Astrocyte of the cerebellum (primary cell): ENCODE measurements at regions not wholly inside any gene's neighbourhood (a gene's known extent, or its start where the extent isn't known, plus 50 kb on each side); places are given as distances from the start of the nearest gene placed in this dataset.

Experiments used
- DNase-seq: peaks from one replicate; pipeline ENCODE4 v3.0.0-alpha.2; 2011; ENCODE audit warnings: low read depth
- H3K4me3 ChIP-seq: 2 replicates; pipeline ENCODE4 v1.5.1; 2011; ENCODE audit warnings: mild to moderate bottlenecking, low read depth, low read length, moderate library complexity
- in situ Hi-C: cut with HindIII; loops from 2 replicates; pipeline ENCODE4 v1.10.0; 2017; ENCODE audit warnings: low sequenced_read_pairs
- TF ChIP-seq, protein P1 (sequence below): IDR thresholded peaks from 2 replicates; pipeline ENCODE4 v1.5.1; 2012; ENCODE audit warnings: low read length, low read depth, moderate library complexity, mild to moderate bottlenecking; ENCODE audit errors: missing control alignments

GRCh38 chr10:43943818-43944360, 295.2 kb upstream of the ZNF32 start:
- DNase-seq, result no peak
- in situ Hi-C loops, result loop anchor here (5.0 kb wide), 1 partner anchor 37 kb away; no protein-coding TSS in a partner anchor
- no peak overlapping the region for H3K4me3 ChIP-seq
- TF ChIP-seq, protein P1, sequence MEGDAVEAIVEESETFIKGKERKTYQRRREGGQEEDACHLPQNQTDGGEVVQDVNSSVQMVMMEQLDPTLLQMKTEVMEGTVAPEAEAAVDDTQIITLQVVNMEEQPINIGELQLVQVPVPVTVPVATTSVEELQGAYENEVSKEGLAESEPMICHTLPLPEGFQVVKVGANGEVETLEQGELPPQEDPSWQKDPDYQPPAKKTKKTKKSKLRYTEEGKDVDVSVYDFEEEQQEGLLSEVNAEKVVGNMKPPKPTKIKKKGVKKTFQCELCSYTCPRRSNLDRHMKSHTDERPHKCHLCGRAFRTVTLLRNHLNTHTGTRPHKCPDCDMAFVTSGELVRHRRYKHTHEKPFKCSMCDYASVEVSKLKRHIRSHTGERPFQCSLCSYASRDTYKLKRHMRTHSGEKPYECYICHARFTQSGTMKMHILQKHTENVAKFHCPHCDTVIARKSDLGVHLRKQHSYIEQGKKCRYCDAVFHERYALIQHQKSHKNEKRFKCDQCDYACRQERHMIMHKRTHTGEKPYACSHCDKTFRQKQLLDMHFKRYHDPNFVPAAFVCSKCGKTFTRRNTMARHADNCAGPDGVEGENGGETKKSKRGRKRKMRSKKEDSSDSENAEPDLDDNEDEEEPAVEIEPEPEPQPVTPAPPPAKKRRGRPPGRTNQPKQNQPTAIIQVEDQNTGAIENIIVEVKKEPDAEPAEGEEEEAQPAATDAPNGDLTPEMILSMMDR, result no peak

DNA sequence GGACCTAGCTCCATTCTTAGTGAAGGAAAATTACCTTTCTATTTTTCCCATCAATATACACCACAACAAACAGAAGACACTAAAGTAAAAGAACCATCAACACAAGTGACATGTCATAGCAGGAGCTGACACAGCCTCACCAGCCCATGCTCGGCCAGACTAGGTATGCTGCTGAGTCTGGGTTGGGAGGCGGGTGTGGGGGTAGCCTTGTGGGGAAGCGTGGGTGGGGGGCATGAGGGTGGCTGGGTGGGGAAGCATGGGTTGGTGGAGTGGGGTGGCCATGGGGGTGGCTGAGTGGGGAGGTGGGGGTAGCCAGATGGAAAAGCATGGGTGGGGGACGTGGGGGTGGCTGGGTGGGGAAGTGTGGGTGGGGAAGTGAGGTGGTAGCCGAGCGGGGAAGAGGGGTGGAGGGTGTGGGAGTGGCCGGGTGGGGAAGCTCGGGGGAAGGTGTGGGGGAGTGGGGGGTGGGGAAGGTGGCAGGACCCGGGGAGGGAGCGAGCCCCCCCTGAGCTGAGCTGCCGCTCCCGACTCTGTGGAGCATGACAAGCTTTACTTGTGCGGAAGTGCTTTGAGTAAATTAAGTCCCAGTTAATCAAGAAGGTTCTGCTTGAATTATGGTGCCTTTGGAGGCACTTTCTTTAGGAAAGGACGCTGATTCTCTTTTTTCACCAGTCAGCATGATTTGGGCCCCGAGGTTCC, 294.6 kb upstream of the ZNF32 start:
- TF ChIP-seq, protein P1, result no peak
- DNase-seq, result no peak
- no peak overlapping the region for H3K4me3 ChIP-seq
- in situ Hi-C loops, result loop anchor here (5.0 kb wide), 1 partner anchor 36 kb away; no protein-coding TSS in a partner anchor

- TF ChIP-seq, protein P1, result no peak
- no peak overlapping the region for H3K4me3 ChIP-seq
- in situ Hi-C loops, result loop anchor here (5.0 kb wide), 1 partner anchor 35 kb away; no protein-coding TSS in a partner anchor
- DNase-seq, result no peak
Measured at GRCh38 chr10:43942096-43942850, 293.6 kb upstream of the ZNF32 start.

DNA sequence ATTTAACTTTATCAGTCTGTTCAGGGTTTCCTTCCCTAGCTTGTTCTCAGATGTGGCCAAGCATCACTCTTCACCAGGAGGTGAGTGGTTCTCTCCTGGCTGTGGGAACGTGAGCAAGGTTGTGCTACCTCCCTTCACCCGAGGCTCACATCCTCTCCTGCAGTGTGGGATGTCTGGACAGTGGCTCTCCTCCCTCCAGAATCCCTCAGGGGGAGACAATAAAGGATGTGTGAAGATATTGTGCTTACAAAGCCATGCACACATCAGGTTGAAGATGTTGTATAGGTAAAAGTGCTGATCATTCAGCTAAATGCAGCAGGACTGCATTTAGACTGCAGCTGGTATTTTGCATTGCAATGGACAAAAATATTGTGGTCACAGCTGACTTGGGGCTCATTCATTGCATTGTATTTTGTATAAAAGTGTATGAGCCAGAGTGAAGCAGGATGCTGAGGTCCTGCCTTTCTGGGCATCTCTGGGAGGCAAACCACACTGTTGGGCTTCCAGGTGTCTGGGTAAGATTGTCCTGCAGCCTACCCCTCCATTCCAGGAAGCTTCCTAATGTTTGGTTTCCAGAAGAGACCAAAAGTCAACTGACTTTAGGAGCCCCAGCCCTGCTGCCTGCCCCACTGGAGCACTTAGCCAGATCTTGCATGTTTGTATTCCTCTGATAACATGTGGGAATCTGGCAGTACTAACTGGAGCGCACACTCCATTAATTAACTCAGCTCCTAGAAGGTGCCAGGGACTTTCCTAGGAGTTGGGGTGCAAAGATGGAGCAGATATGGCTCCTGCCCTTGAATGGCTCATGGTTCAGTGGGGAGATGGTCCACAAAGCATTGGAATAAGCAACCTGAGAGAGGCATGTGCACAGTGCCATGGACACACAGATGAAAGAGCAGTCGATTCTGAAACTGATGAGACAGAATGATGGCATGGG, 292.5 kb upstream of the ZNF32 start:
- TF ChIP-seq, protein P1, result no peak

GRCh38 chr10:43939939-43940820, 291.5 kb upstream of the ZNF32 start:
- TF ChIP-seq, protein P1, result no peak
- no peak for DNase-seq
- no peak overlapping the region for H3K4me3 ChIP-seq
- in situ Hi-C loops, result loop anchor here (5.0 kb wide), 1 partner anchor 33 kb away; no protein-coding TSS in a partner anchor

More for the DNA sequence above, 292.5 kb upstream of the ZNF32 start:
- H3K4me3 ChIP-seq, result no peak overlapping the region
- in situ Hi-C loops, result loop anchor here (5.0 kb wide), 1 partner anchor 34 kb away; no protein-coding TSS in a partner anchor
- DNase-seq, result no peak
